ENCODE measurements at regions not wholly inside any gene's neighbourhood (a gene's known extent, or its start where the extent isn't known, plus 50 kb on each side); places are given as distances from the start of the nearest gene placed in this dataset.

GRCh38 chr17:13067629-13068303 lies 49.9 kb upstream of the ELAC2 start:
- TF ChIP-seq, protein P1, sequence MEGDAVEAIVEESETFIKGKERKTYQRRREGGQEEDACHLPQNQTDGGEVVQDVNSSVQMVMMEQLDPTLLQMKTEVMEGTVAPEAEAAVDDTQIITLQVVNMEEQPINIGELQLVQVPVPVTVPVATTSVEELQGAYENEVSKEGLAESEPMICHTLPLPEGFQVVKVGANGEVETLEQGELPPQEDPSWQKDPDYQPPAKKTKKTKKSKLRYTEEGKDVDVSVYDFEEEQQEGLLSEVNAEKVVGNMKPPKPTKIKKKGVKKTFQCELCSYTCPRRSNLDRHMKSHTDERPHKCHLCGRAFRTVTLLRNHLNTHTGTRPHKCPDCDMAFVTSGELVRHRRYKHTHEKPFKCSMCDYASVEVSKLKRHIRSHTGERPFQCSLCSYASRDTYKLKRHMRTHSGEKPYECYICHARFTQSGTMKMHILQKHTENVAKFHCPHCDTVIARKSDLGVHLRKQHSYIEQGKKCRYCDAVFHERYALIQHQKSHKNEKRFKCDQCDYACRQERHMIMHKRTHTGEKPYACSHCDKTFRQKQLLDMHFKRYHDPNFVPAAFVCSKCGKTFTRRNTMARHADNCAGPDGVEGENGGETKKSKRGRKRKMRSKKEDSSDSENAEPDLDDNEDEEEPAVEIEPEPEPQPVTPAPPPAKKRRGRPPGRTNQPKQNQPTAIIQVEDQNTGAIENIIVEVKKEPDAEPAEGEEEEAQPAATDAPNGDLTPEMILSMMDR (IDR thresholded peaks at IDR 0.05) = no peak
- no peak for TF ChIP-seq POLR2AphosphoS5 (IDR thresholded peaks at IDR 0.05)
- TF ChIP-seq POLR2A (IDR thresholded peaks at IDR 0.05) = no peak

Measured in prostate gland (tissue), 2 donors.